SU-DHL-6 (cell line): ENCODE measurements at regions not wholly inside any gene's neighbourhood (a gene's known extent, or its start where the extent isn't known, plus 50 kb on each side); places are given as distances from the start of the nearest gene placed in this dataset.

Experiments used
- H2AFZ ChIP-seq: fragments of 200-600 bp; sonication (generic); 2 replicates; pipeline ENCODE4 v1.6.1; 2014; ENCODE audit warnings: low read depth, mild to moderate bottlenecking, moderate library complexity, mixed read lengths, antibody characterized with exemption, low read length; ENCODE audit not compliant: severe bottlenecking
- H3F3A ChIP-seq: fragments of 200-600 bp; shearing (Covaris generic); 2 replicates; pipeline ENCODE4 v1.6.0; 2016; ENCODE audit warnings: antibody characterized with exemption, mild to moderate bottlenecking; ENCODE audit not compliant: insufficient read depth
- H3K27ac ChIP-seq: fragments of 200-600 bp; sonication (generic); 2 replicates; pipeline ENCODE4 v1.5.1; 2016; ENCODE audit warnings: low read depth, mild to moderate bottlenecking, low read length, moderate library complexity, mixed read lengths
- H3K27me3 ChIP-seq: fragments of 200-600 bp; sonication (generic), shearing (Covaris generic); 2 replicates; pipeline ENCODE4 v1.6.0; 2014; ENCODE audit warnings: mild to moderate bottlenecking, low read length
- H3K36me3 ChIP-seq: fragments of 200-600 bp; sonication (generic); 2 replicates; pipeline ENCODE4 v1.6.1; 2014; ENCODE audit warnings: mild to moderate bottlenecking, low read length, mixed read lengths
- H3K4me2 ChIP-seq: fragments of 300-600, 200-600 bp; shearing (Covaris generic), sonication (generic); 2 replicates; pipeline ENCODE4 v1.6.0; 2014; ENCODE audit warnings: low read length, low read depth, mild to moderate bottlenecking; ENCODE audit not compliant: poor library complexity, severe bottlenecking
- H3K4me3 ChIP-seq: fragments of 200-600 bp; sonication (generic); 2 replicates; pipeline ENCODE4 v1.5.1; 2014; ENCODE audit warnings: antibody characterized with exemption, low read length, mild to moderate bottlenecking, mixed read lengths; ENCODE audit not compliant: insufficient read depth, poor library complexity, severe bottlenecking
- H3K79me2 ChIP-seq: fragments of 200-600 bp; sonication (generic); 2 replicates; pipeline ENCODE4 v1.6.1; 2014; ENCODE audit warnings: mild to moderate bottlenecking, low read length, moderate library complexity; ENCODE audit not compliant: insufficient read depth
- H3K9ac ChIP-seq: fragments of 200-600 bp; sonication (generic); 2 replicates; pipeline ENCODE4 v1.7.0; 2014; ENCODE audit warnings: mild to moderate bottlenecking, low read length
- H3K9me2 ChIP-seq: fragments of 200-600 bp; sonication (generic); replicated peaks from 2 replicates; pipeline ENCODE4 v1.6.1; 2014; ENCODE audit warnings: low read length; ENCODE audit not compliant: insufficient read depth
- H3K9me3 ChIP-seq: fragments of 200-600 bp; sonication (generic); 2 replicates; pipeline ENCODE4 v1.6.1; 2014; ENCODE audit warnings: low read length, mixed read lengths; ENCODE audit not compliant: insufficient read depth
- H4K20me1 ChIP-seq: fragments of 200-600 bp; sonication (generic); 2 replicates; pipeline ENCODE4 v1.6.1; 2014; ENCODE audit warnings: low read depth, mild to moderate bottlenecking, antibody characterized with exemption, low read length, moderate library complexity, mixed read lengths
- CTCF ChIP-seq: fragments of 200-600 bp; sonication (generic); IDR thresholded peaks from one replicate; pipeline ENCODE4 v1.5.1; 2017; ENCODE audit warnings: antibody characterized with exemption, mild to moderate bottlenecking, low read length, moderate library complexity; ENCODE audit not compliant: insufficient read depth, poor library complexity, severe bottlenecking
- EZH2phosphoT487 ChIP-seq: fragments of 200-600 bp; sonication (generic), shearing (Covaris generic); conservative IDR thresholded peaks from 2 replicates; pipeline ENCODE4 v1.6.1; 2018; ENCODE audit warnings: mild to moderate bottlenecking, antibody characterized with exemption, low read length, moderate library complexity, mixed read lengths

- Histone ChIP-seq H3K27me3 (no peaks in the 10 kb centered on the region), H3K4me2 (no peak overlapping the region), H2AFZ (no peak overlapping the region), H3K36me3 (no peaks in the 10 kb centered on the region), H3F3A (no peaks in the 10 kb centered on the region), H3K79me2 (no peaks in the 10 kb centered on the region), H4K20me1 (no peaks in the 10 kb centered on the region), H3K4me3 (no peak overlapping the region), H3K9me3 (no peaks in the 10 kb centered on the region), H3K27ac (no peak overlapping the region), H3K9ac (no peak overlapping the region), H3K9me2 (no peaks in the 10 kb centered on the region)
- TF ChIP-seq EZH2phosphoT487 = no peak
- TF ChIP-seq CTCF = no peak
Observed at GRCh38 chr10:52474265-52474664, 160.2 kb downstream of the DKK1 start.

- Histone ChIP-seq H3K9me3 (no peaks in the 10 kb centered on the region), H3K36me3 (no peaks in the 10 kb centered on the region), H3K27ac (no peak overlapping the region), H2AFZ (no peak overlapping the region), H3K4me2 (no peak overlapping the region), H3K9ac (no peak overlapping the region), H4K20me1 (no peaks in the 10 kb centered on the region), H3K27me3 (no peaks in the 10 kb centered on the region), H3K4me3 (no peak overlapping the region), H3F3A (no peaks in the 10 kb centered on the region), H3K79me2 (no peaks in the 10 kb centered on the region), H3K9me2 (no peaks in the 10 kb centered on the region)
- TF ChIP-seq EZH2phosphoT487 (no peak), CTCF (no peak)
Observed at GRCh38 chr10:52477305-52477704, 163.2 kb downstream of the DKK1 start.

- Histone ChIP-seq H3K4me2 (no peak overlapping the region), H3K9ac (no peak overlapping the region), H3K36me3 (no peaks in the 10 kb centered on the region), H3K9me3 (no peaks in the 10 kb centered on the region), H3K27me3 (no peaks in the 10 kb centered on the region), H4K20me1 (no peaks in the 10 kb centered on the region), H3F3A (no peaks in the 10 kb centered on the region), H3K27ac (no peak overlapping the region), H3K79me2 (no peaks in the 10 kb centered on the region), H2AFZ (no peak overlapping the region), H3K9me2 (no peaks in the 10 kb centered on the region), H3K4me3 (no peak overlapping the region)
- no peak for TF ChIP-seq CTCF
- no peak for TF ChIP-seq EZH2phosphoT487
Observed at GRCh38 chr10:52479567-52479966, 165.5 kb downstream of the DKK1 start.
